A549 (cell line): ENCODE measurements at regions not wholly inside any gene's neighbourhood (a gene's known extent, or its start where the extent isn't known, plus 50 kb on each side); places are given as distances from the start of the nearest gene placed in this dataset.

Experiments used
- ATAC-seq, 2 experiments: fragments of 200-7000 bp in 1 of 2; fragments of >200 bp in 1 of 2; cut with Nextera tagmentation in 1 of 2; cut with Tn5 transposase in 1 of 2; 3 replicates each; pipeline versions ENCODE4 v1.8.0 to v1.9.1; 2018 to 2020; ENCODE audit warnings: mild to moderate bottlenecking in 1 of 2, moderate library complexity in 1 of 2
- CTCF ChIA-PET: fragments of 300-600 bp; sonication (Branson Sonifier 250); formaldehyde crosslinking; extraction: SDS; loops from one replicate; lab custom pipeline; 2021; ENCODE audit warnings: antibody characterized with exemption, inconsistent platforms; lab: Yijun Ruan, JAX
- POLR2A ChIA-PET: fragments of 350-600 bp; formaldehyde crosslinking; extraction: SDS; loops from one replicate; lab custom pipeline; 2021; ENCODE audit warnings: antibody characterized with exemption, inconsistent platforms; lab: Yijun Ruan, JAX
- DNase-seq, 2 experiments: peaks; one replicate each; pipeline versions ENCODE4 v3.0.0 to v3.0.0-alpha.2; 2011 to 2016; ENCODE audit warnings: low read depth in 1 of 2, low spot score in 1 of 2
- FAIRE-seq: peaks from 2 replicates; lab custom pipeline; 2011; peaks lifted over from hg19 to GRCh38; lab: Jason Lieb, UNC
- H3K27ac ChIP-seq, 2 experiments: fragments of >200 bp; sonication (Bioruptor Twin); formaldehyde crosslinking; 3 replicates each; pipeline ENCODE4 v1.5.1; 2016 to 2017
- H3K4me1 ChIP-seq: fragments of >200 bp; sonication (Bioruptor Twin); formaldehyde crosslinking; 3 replicates; pipeline ENCODE4 v1.6.1; 2016
- H3K4me2 ChIP-seq: fragments of >200 bp; sonication (Bioruptor Twin); formaldehyde crosslinking; 3 replicates; pipeline ENCODE4 v1.6.1; 2016
- H3K4me3 ChIP-seq: fragments of >200 bp; sonication (Bioruptor Twin); formaldehyde crosslinking; 3 replicates; pipeline ENCODE4 v1.5.1; 2016
- H3K9me3 ChIP-seq: fragments of >200 bp; sonication (Bioruptor Twin); formaldehyde crosslinking; 3 replicates; pipeline ENCODE4 v1.6.1; 2016
- BHLHE40 ChIP-seq: IDR thresholded peaks from 2 replicates; pipeline ENCODE4 v1.6.1; 2012; ENCODE audit warnings: low read depth, low read length, inconsistent platforms
- CBX2 ChIP-seq: fragments of 200-600 bp; sonication (generic); IDR thresholded peaks from 2 replicates; pipeline ENCODE4 v1.6.1; 2016; ENCODE audit warnings: low read depth, mild to moderate bottlenecking, borderline replicate concordance
- CEBPB ChIP-seq, 2 experiments: fragments of >200 bp in 1 of 2; sonication (Bioruptor Twin) in 1 of 2; formaldehyde crosslinking in 1 of 2; IDR thresholded peaks; 2 replicates each; pipeline ENCODE4 v1.6.1; 2012 to 2016
- CHD2 ChIP-seq: fragments of 150-350 bp; IDR thresholded peaks from 2 replicates; pipeline ENCODE4 v1.6.1; 2014; ENCODE audit warnings: low read length; ENCODE audit not compliant: partially characterized antibody
- CHD4 ChIP-seq: fragments of 200-600 bp; sonication (generic); IDR thresholded peaks from 2 replicates; pipeline ENCODE4 v1.6.1; 2016; ENCODE audit warnings: antibody characterized with exemption, mild to moderate bottlenecking, borderline replicate concordance
- ESRRA ChIP-seq: fragments of 150-350 bp; IDR thresholded peaks from 2 replicates; pipeline ENCODE4 v1.6.1; 2014; ENCODE audit warnings: mild to moderate bottlenecking, low read length, borderline replicate concordance
- FOSB ChIP-seq: fragments of 250-450 bp; sonication (Bioruptor Pico); IDR thresholded peaks from 2 replicates; pipeline ENCODE4 v1.5.0; 2020; ENCODE audit warnings: mild to moderate bottlenecking, moderate library complexity
- FOSL2 ChIP-seq, 2 experiments: fragments of 450-650 bp in 1 of 2; fragments of >200 bp in 1 of 2; sonication (Bioruptor Twin) in 1 of 2; formaldehyde crosslinking; IDR thresholded peaks; 2 replicates each; pipeline versions ENCODE4 v1.5.0 to v1.6.1; 2016 to 2020; ENCODE audit warnings: mild to moderate bottlenecking in 1 of 2, moderate library complexity in 1 of 2
- FOXS1 ChIP-seq: fragments of 250-450 bp; sonication (Bioruptor Pico); IDR thresholded peaks from 2 replicates; pipeline ENCODE4 v1.5.0; 2020; ENCODE audit warnings: mild to moderate bottlenecking, moderate library complexity
- GATA3 ChIP-seq: IDR thresholded peaks from 2 replicates; pipeline ENCODE4 v1.6.1; 2012; ENCODE audit warnings: borderline replicate concordance
- HDAC2 ChIP-seq: fragments of 200-600 bp; sonication (generic); IDR thresholded peaks from 2 replicates; pipeline ENCODE4 v1.6.1; 2016
- HOXA7 ChIP-seq: fragments of 250-450 bp; sonication (Bioruptor Pico); IDR thresholded peaks from 2 replicates; pipeline ENCODE4 v1.5.0; 2020; ENCODE audit warnings: mild to moderate bottlenecking, moderate library complexity
- HOXB5 ChIP-seq: fragments of 250-450 bp; sonication (Bioruptor Pico); IDR thresholded peaks from 2 replicates; pipeline ENCODE4 v1.5.0; 2020; ENCODE audit warnings: mild to moderate bottlenecking, moderate library complexity
- JUN ChIP-seq, 2 experiments: fragments of >200 bp; sonication (Bioruptor Twin); formaldehyde crosslinking; IDR thresholded peaks; 2 replicates in 1 of 2; 3 replicates in 1 of 2; pipeline ENCODE4 v1.6.1; 2016 to 2017
- KDM1A ChIP-seq: fragments of 200-600 bp; sonication (generic); IDR thresholded peaks from 2 replicates; pipeline ENCODE4 v1.6.1; 2016; ENCODE audit warnings: low read depth, mild to moderate bottlenecking
- NFE2L2 ChIP-seq: fragments of 150-350 bp; conservative IDR thresholded peaks from 2 replicates; pipeline ENCODE4 v1.6.1; 2014; ENCODE audit warnings: low read length
- NR3C1 ChIP-seq: fragments of >200 bp; sonication (Bioruptor Twin); formaldehyde crosslinking; IDR thresholded peaks from 3 replicates; pipeline ENCODE4 v1.6.1; 2017
- PHF8 ChIP-seq: fragments of 200-600 bp; sonication (generic); IDR thresholded peaks from 2 replicates; pipeline ENCODE4 v1.6.1; 2016; ENCODE audit warnings: low read depth, mild to moderate bottlenecking, antibody characterized with exemption, moderate library complexity, borderline replicate concordance
- POLR2A ChIP-seq: IDR thresholded peaks from 2 replicates; pipeline ENCODE4 v1.6.1; 2012; ENCODE audit warnings: mild to moderate bottlenecking, low read length
- POLR2AphosphoS2 ChIP-seq: conservative IDR thresholded peaks from 2 replicates; pipeline ENCODE4 v1.6.1; 2012; ENCODE audit warnings: low read length, improper control_type of control experiment, inconsistent platforms
- RARB ChIP-seq: fragments of 250-450 bp; sonication (Bioruptor Pico); IDR thresholded peaks from 2 replicates; pipeline ENCODE4 v1.8.0; 2021; ENCODE audit warnings: mild to moderate bottlenecking, moderate library complexity
- RFX5 ChIP-seq: fragments of 450-650 bp; IDR thresholded peaks from 2 replicates; pipeline ENCODE4 v1.7.1; 2014; ENCODE audit warnings: antibody characterized with exemption, mild to moderate bottlenecking, moderate library complexity
- SMC3 ChIP-seq: fragments of >200 bp; sonication (Bioruptor Twin); formaldehyde crosslinking; IDR thresholded peaks from 3 replicates; pipeline ENCODE4 v1.6.1; 2018; ENCODE audit warnings: inconsistent platforms
- ZNF302 ChIP-seq: fragments of 250-450 bp; sonication (Bioruptor Pico); IDR thresholded peaks from 2 replicates; pipeline ENCODE4 v1.9.0; 2021; ENCODE audit warnings: inconsistent platforms, mild to moderate bottlenecking, moderate library complexity
- ZSCAN20 ChIP-seq: fragments of 250-450 bp; sonication (Bioruptor Pico); IDR thresholded peaks from 2 replicates; pipeline ENCODE4 v1.8.0; 2022; ENCODE audit warnings: mild to moderate bottlenecking, moderate library complexity
- WGBS: methylation state at CpG from one replicate; pipeline ENCODE4 v1.1.6; 2017; ENCODE audit errors: missing lambda C conversion rate; 5-methylcytosine and 5-hydroxymethylcytosine counted together
- TF ChIP-seq, protein P1 (sequence below): fragments of 150-350 bp; IDR thresholded peaks from 2 replicates; pipeline ENCODE4 v1.6.1; 2014; ENCODE audit warnings: low read depth, mild to moderate bottlenecking, low read length
- TF ChIP-seq, protein P2 (sequence below): IDR thresholded peaks from 2 replicates; pipeline ENCODE4 v1.6.1; 2012; ENCODE audit warnings: low read depth, borderline replicate concordance
- TF ChIP-seq, protein P3 (sequence below): fragments of >200 bp; sonication (Bioruptor Twin); formaldehyde crosslinking; IDR thresholded peaks from 2 replicates; pipeline ENCODE4 v1.6.1; 2016
- TF ChIP-seq, protein P4 (sequence below): fragments of 250-450 bp; sonication (Bioruptor Pico); IDR thresholded peaks from 2 replicates; pipeline ENCODE4 v1.5.0; 2020; ENCODE audit warnings: low read depth, mild to moderate bottlenecking, moderate library complexity
- TF ChIP-seq, protein P5 (sequence below): fragments of >200 bp; sonication (Bioruptor Twin); formaldehyde crosslinking; IDR thresholded peaks from 3 replicates; pipeline ENCODE4 v1.5.1; 2016

DNA sequence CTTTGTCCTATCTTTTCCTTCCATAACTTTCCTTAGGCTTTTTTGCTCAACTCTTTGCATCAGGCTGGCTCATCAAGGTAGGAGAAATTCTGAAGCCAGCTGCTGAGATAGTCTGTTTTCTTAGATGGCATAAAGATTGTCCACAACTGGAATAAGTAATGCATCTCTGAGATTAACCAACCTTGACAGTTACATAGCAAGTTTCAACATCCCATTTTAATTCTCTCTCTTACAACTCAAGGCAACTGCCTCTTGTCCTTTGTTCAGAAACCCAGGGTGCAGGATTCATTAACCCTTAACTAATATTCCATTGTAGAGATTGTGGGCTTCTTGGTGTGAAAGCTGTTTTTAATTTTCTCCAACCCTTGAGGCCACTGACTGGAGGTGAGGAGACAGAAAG is 239.2 kb downstream of the LACC1 start:
- Histone ChIP-seq H3K27ac (no peak overlapping the region), H3K4me3 (no peak overlapping the region), H3K4me1 (peaks cover 6% of the 10 kb centered on the region; the same call in 1 of the 3 replicates), H3K9me3 (peaks cover 10% of the 10 kb centered on the region; the same call in 2 of the 3 replicates), H3K4me2 (no peak overlapping the region)
- TF ChIP-seq NR3C1: no peak
- TF ChIP-seq, protein P1, sequence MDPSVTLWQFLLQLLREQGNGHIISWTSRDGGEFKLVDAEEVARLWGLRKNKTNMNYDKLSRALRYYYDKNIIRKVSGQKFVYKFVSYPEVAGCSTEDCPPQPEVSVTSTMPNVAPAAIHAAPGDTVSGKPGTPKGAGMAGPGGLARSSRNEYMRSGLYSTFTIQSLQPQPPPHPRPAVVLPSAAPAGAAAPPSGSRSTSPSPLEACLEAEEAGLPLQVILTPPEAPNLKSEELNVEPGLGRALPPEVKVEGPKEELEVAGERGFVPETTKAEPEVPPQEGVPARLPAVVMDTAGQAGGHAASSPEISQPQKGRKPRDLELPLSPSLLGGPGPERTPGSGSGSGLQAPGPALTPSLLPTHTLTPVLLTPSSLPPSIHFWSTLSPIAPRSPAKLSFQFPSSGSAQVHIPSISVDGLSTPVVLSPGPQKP: no peak
- no peak for TF ChIP-seq CHD2
- TF ChIP-seq HOXB5 (CRISPR knock-in tag): no peak
- TF ChIP-seq HDAC2: no peak
- TF ChIP-seq RFX5: no peak
- no peak for TF ChIP-seq FOXS1 (CRISPR knock-in tag)
- TF ChIP-seq CEBPB (IDR thresholded peaks at IDR 0.05): no peak
- TF ChIP-seq SMC3: no peak
- TF ChIP-seq ZNF302: no peak
- no peak for TF ChIP-seq KDM1A
- TF ChIP-seq FOSL2 (IDR thresholded peaks at IDR 0.05): no peak
- no peak for TF ChIP-seq FOSL2 (CRISPR knock-in tag; IDR thresholded peaks at IDR 0.05)
- no peak for TF ChIP-seq PHF8
- TF ChIP-seq CBX2: no peak
- TF ChIP-seq, protein P2, sequence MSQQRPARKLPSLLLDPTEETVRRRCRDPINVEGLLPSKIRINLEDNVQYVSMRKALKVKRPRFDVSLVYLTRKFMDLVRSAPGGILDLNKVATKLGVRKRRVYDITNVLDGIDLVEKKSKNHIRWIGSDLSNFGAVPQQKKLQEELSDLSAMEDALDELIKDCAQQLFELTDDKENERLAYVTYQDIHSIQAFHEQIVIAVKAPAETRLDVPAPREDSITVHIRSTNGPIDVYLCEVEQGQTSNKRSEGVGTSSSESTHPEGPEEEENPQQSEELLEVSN: no peak
- no peak for TF ChIP-seq POLR2A
- TF ChIP-seq, protein P3, sequence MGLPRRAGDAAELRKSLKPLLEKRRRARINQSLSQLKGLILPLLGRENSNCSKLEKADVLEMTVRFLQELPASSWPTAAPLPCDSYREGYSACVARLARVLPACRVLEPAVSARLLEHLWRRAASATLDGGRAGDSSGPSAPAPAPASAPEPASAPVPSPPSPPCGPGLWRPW: no peak
- no peak for TF ChIP-seq ESRRA
- TF ChIP-seq, protein P4, sequence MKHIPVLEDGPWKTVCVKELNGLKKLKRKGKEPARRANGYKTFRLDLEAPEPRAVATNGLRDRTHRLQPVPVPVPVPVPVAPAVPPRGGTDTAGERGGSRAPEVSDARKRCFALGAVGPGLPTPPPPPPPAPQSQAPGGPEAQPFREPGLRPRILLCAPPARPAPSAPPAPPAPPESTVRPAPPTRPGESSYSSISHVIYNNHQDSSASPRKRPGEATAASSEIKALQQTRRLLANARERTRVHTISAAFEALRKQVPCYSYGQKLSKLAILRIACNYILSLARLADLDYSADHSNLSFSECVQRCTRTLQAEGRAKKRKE (CRISPR knock-in tag): no peak
- no peak for TF ChIP-seq RARB (CRISPR knock-in tag)
- ChIA-PET CTCF (no interaction called here), POLR2A (no interaction called here)
- no peak for DNase-seq
- ATAC-seq: no peak
- no peak for FAIRE-seq

DNA sequence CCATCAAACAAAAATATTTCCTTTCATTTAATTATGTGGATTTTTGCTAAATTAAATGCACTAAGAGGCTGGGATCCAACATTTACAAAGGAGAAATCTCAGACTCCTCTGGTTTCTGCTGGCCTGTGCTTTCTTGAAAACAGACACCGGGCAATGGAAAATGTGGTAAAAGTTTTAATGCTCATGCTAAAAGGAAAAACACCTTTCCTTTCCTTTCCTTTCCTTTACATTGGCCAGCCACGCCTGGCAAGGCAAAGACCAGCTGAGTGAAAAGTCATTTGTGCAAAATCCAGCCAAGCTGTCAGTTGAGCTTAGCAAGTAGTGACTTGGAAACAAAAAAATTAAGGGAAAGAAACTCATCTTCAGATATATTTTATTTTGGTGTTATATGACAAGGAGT is 240.3 kb downstream of the LACC1 start:
- no peak overlapping the region for H3K27ac ChIP-seq
- peaks cover 6% of the 10 kb centered on the region; the same call in 1 of the 3 replicates for H3K4me1 ChIP-seq
- CTCF ChIA-PET: no interaction called here
- no peak for ATAC-seq
- WGBS: 63% methylated on average over 2 of the region's 2 CpGs
- H3K4me3 ChIP-seq: no peak overlapping the region
- no peak for FAIRE-seq
- peaks cover 14% of the 10 kb centered on the region; the same call in 2 of the 3 replicates for H3K9me3 ChIP-seq
- TF ChIP-seq HOXA7 (CRISPR knock-in tag) (no peak), NFE2L2 (no peak), CHD4 (no peak), POLR2AphosphoS2 (no peak), CHD2 (no peak), ZSCAN20 (CRISPR knock-in tag) (no peak), CEBPB (IDR thresholded peaks at IDR 0.05) (no peak), JUN (IDR thresholded peaks at IDR 0.05) (no peak), FOSB (CRISPR knock-in tag) (no peak), PHF8 (no peak), HOXB5 (CRISPR knock-in tag) (no peak), CBX2 (no peak), RFX5 (no peak), ZNF302 (no peak), BHLHE40 (no peak), GATA3 (no peak)
- TF ChIP-seq, protein P1: no peak
- TF ChIP-seq, protein P5, sequence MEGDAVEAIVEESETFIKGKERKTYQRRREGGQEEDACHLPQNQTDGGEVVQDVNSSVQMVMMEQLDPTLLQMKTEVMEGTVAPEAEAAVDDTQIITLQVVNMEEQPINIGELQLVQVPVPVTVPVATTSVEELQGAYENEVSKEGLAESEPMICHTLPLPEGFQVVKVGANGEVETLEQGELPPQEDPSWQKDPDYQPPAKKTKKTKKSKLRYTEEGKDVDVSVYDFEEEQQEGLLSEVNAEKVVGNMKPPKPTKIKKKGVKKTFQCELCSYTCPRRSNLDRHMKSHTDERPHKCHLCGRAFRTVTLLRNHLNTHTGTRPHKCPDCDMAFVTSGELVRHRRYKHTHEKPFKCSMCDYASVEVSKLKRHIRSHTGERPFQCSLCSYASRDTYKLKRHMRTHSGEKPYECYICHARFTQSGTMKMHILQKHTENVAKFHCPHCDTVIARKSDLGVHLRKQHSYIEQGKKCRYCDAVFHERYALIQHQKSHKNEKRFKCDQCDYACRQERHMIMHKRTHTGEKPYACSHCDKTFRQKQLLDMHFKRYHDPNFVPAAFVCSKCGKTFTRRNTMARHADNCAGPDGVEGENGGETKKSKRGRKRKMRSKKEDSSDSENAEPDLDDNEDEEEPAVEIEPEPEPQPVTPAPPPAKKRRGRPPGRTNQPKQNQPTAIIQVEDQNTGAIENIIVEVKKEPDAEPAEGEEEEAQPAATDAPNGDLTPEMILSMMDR: no peak
- no peak overlapping the region for H3K4me2 ChIP-seq
- no peak for DNase-seq
- POLR2A ChIA-PET: no interaction called here
